GDM1 (cell line): ENCODE measurements at regions not wholly inside any gene's neighbourhood (a gene's known extent, or its start where the extent isn't known, plus 50 kb on each side); places are given as distances from the start of the nearest gene placed in this dataset.
A peak's percentile ranks its signal among the peaks of the same experiment; 100 is the strongest.
"Not testable (repeated sequence)": the region's sequence is repeated elsewhere in the genome, so short reads cannot be mapped to it uniquely, and the experiment has no call there.

ENCODE experiments used
- DNase-seq: peaks from one replicate; lab custom pipeline; 2025; lab: John Stamatoyannopoulos, UW

DNA sequence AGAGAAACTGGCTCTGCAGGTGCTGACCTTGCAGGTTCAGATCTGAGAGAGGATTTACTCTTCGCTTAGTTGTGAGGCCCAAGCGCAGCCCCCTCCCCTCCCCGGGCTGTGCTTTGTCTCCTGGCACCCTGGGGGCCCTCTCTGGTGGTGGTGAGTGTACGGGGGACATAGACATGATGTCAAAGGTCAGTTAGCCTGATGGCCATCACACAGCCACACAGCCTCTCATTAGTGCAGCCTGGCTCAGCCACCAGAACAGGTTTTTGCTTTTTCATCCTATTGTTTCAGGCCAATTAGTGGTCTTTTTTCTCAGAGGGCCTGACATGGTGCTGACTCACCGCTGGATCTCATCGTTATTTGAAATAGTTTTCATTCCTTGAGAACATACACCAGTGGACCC lies 437.9 kb downstream of the AACS start:
- DNase-seq = no peak

DNA sequence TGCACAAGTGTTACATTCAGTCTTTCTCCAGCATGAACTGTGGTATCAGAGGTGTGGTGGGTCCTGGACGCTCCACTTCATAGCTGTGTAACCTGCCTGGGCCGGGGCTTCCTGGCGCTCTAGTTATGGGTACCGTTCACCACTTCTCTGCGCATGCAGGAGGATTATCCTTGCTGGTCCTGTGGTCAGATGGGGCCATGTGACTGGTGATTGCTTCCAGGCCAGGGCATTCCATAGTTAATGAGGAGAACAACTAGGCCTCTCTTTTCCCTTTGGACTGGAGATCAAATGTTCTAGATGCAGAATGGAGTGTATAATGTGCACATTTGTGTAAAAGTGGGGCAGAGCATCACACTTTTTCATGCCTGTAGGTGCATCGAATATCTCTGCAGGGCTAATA lies 444.0 kb downstream of the AACS start:
- DNase-seq = no peak

DNA sequence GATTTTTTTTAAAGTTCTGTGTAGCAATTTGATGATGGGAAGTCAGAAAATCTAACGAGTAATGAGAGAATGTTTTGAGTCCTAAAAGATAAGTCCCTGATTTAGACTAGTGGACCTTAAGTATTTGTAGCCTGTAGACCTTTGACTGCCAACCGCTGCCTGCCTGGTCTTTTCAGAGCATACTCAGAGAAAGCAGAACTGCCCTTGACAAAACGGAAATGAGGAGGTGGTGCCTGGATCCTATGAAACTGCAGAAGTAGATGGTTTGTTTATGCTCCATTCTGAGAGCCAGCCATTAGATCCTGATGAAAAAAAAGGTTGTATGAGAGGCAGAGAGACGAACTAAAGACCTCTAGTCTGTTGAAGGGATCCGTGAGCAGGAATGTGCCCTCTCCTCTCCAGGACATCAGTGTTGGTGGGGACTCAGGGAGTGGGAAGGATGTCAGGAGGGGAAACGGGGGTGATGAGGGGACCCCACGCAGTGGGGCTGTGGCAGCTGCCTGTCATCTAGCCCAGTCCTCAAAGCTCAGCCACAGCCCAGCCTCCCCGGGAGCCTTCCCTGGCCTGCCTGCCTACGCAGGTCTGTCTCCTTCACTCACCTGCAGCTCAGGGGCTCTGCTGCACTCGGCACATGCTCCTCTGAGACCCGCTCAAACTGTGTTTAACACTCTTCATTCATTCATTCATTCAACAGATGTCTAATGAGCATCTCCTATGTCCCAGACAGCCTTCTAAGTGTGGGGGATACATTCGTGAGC lies 447.5 kb downstream of the AACS start:
- no peak for DNase-seq

DNA sequence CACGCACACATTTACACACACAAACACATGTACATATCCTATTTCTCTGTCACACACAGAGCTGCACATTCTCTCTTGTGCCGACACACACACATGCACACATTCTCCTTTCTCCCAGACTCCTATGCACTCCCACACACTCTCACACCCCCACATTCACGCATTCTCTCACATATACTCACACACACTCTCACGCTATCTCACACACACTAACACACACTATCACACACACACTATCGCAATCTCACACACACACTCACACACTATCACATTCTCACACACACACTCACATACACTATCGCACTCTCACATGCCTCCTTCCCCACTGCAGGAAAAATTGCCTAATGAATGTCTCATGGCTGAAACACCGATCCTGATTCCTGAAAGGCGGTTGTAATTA lies 450.7 kb downstream of the AACS start:
- no peak for DNase-seq

DNA sequence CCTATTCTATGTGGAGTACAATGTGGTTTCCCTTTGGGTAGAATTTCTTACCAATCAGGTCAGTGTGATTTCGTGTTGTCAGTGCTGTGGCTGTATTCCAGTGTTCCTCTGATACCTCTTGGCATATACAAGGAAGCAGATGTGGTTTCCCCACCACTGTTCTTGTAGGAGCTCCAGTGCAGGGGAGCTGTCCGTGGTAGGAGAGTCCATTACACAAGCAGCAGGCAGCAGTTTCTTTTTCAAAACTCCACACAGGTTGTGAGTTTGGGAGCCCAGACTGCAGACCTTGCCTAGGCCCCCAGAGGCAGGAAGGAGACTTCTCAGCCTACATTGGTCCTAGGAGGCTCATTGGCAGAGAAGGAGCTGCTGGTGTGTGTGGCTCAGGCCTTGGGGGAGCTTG lies 452.8 kb downstream of the AACS start:
- no peak for DNase-seq

DNA sequence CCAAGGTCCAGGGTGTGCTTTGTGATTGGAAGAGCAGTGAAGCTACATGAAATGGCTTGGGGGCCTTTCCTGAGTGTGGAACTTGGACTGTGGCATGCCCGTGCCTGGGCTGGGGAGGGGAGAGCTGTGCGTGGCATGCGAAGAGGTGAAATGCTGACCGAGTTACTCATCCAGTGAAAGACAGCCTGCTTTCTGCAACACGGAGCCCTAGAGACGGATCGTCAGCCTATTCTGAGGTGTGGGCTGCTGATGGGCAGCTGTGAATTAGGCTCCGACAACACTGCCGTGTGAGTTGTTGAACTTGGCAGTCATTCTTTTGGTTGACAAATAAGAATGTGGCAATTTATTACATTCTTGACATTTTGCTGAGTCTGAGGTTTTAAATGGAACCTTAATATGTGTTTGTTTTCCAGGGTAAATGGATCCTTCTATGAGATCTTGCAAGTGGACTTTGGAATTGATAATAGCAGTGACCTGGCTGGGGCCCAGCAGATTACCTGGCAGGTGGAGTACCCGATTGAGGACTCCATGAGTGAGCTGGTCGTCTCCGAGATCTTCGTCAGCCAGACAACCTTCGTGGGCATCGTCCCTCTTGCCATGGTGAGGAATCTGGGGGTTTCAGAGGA lies 453.9 kb downstream of the AACS start:
- DNase-seq = no peak

DNA sequence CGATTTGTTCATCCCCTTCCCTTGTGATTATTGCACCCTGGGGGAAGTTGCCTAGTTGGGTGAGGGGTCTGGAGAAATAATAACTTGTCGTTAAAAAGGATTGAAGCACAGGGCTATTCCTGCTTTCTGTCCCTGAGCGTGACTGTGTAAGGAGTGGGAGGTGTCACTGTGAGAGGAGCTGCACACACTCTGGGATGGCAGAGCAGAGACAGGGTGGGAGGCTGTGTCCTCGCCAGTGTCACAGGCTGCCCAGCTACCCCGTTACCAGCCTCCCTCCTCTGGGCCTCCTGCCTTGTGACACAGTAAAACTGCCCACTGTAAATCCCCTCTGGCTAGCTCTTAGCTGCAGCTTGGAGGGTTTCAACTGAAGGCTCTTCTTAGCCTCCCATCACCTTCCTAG lies 460.6 kb downstream of the AACS start:
- no peak for DNase-seq

DNA sequence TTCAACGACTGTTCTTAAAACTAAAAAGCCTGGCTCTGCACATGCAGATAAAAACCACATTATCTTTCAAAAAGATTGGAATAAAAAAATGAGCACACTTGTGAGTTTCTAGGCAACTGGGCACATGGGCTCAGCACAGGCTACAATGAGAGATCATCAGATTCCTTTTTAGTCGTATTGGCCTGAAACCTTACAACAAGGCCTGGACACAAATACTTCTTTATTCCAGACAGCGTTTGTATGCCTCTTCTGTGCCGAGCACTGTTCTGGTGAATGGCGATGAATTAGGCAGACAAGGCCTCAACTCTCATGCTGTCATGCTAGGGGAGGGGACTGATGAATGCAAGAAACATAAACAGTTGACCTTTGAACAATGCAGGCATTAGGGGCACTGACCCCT lies 463.0 kb downstream of the AACS start:
- no peak for DNase-seq

DNA sequence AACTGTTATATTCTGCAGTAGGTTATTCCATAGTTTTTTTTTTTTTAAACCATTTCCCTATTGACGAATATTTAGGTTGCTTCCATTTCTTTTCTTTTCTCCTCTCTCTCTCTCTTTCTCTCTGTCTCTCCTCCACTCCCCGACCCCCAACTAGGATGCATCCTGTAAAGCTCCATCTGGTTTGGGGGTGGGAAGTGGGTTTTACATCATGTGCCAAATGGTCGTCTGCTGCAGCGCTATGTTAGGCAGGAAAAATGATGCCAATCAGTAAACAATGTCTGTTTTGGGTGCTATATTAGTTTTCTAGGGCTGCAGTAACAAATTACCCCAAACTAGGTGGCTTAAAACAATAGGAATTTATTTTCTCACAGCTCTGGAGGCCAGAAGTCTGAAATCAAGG lies 465.0 kb downstream of the AACS start:
- no peak for DNase-seq

DNA sequence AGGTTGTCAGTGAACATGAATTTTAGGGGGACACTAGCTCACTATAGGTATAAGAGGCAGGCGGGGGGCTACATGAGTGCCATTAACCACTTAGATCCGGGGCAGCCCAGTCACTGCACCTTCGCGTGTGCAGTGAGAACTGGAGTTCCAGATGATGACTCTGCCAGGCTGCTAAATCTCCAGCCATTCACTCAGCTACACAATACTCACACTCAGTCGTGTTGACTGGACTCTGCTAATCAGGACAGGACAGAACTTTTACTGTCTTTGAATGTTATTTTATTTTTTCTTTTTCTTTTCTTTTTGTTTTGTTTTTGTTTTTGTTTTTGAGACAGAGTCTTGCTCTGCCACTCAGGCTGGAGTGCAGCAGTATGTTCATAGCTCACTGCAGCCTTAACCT lies 465.6 kb downstream of the AACS start:
- DNase-seq = no peak

DNA sequence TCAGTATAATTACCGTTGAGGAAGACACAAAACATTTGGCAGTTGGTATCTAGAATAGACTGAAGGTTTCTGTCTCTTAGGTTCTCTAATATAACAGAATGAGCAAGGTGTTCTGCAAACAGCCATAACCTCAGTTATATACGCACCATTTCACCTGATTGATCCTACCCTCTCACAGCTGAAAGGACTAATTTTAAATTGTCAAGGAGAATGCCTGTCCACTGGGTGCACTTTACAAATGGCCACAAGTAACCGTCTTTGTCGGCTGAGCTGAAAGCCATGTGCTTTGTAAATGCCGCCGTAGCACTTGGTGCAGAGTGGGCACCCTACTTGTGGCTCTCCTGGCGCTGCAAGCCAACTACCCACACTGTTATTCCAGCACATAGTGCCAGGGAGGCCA lies 466.3 kb downstream of the AACS start:
- DNase-seq = no peak

DNA sequence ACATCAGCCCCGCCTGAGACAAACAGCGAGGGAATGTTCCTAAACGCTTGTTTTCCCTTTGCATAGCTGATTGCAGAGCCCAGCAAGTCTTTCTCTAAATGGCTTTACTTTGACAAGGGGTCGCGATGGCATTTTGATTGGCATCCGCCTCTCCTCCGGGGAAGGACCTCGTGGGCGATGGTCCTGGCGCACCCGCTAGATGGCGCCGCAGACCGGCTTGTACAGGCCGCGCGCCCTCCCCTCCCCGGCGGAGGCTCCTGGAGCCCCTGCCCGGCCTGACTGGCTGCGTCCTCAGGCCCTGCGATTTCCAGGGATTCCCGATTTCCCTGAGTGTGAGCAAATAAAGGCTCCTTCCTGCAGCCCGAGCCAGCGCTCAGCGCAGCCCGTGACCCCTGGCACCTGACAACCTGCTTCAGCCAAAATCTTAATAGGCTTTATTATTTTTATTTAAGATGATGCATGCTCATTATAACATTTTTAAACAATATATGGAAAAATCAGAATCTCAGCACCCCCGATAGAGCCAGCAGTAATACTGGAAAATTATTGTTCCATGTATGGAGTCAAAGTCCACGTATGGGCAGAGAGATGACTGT lies 468.3 kb downstream of the AACS start:
- no peak for DNase-seq

DNA sequence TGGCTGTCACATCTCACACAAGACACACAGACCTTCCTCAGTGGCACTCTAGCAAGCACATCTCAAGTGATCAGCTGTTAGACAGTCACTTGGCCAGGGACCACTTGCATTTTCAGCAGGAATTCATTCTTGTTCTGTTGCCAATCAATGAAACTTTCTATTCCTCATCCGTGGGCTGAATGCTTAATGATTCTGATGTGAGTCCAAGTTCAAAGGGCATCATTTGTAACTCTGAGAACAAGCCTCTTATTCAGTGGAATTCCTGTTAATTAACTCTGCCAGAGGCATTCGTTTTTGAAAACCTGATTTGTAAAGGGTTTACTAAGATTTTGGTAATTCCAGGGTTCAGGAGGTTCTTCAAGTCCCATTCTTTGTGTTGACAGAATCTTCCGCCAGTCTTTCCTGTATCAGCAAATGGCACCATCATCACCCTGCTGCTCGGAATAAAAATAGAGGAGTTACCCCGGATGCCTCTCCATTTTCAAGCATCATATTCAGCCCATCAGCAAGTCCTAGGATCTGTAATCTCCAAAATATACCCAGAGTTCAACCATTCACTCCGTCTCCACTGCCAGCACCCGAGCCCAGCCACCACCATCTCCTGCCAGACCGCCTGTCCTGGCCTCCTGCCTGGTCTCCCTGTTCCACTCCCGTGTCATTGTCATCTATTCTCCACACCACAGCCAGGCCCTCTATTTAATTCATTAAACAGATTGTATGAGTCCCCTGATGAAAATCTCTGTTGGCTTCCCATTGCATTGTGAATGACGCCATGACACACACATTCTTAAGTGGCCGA lies 473.4 kb downstream of the AACS start:
- no peak for DNase-seq

DNA sequence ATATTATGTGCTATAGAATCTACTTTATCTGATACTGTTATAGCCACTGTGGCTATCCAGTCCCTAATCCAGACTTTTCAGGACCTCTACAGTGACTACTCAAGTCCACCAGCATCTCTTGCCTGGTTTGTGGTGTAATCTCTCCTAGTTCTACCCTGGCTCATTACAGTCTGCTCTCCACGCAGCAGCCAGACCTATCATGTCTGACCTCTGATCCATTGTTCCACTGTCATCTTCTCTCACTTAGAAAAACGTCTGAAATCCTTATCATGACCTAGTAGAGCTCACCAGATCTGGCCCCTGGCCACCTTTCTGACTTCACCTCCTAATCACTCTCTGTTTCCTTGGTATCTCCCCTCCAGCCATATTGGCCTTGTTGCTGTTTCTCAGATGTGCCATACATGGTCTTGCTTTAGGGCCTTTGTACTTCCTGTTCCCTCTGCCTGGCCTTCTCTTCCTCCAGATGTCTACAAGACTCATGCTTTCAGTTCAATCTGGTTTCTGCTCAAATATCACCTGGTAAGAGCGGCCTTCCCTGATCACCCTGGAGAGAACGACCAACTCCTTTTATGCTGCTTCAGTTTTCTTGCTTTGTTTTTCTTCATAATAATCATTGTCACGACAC lies 475.5 kb downstream of the AACS start:
- DNase-seq = no peak

DNA sequence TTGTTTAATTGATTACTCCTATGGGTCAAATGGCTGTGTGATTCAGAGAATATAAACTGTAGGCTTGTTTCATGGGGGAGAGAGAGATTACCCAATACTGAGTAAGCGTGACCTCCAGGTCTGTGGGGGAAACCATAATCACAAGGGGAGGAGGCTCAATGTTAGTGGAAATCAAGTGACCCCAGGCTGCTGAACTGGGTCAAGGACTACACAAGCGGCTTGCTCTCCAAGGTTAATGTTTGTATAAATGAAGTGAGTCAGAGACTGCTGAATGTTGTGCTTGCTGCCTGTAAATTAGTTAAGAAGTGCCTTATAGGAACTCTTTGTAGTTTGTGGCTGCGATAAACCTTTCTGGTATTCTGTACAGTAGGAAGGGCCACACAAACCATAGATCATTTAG lies 479.7 kb downstream of the AACS start:
- DNase-seq = no peak

DNA sequence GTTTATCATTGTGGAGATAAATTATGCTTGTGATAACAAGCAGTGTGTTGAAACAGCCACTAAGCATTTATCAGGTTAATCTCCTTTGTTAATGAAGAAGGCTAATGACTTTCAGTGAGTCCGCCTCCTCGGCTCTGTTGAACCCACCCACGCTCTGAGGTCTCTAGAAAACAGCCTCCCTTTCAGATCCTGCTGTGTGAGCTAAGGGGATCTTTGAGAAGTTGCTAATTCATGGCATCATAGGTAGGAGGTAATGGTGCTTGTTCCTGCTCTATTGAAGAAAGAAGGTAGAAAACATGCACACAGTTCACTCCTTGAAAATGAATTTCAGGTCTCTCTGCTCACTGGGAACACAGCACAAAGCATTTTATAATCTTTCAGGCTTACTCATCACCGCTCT lies 483.9 kb downstream of the AACS start:
- DNase-seq = no peak

DNA sequence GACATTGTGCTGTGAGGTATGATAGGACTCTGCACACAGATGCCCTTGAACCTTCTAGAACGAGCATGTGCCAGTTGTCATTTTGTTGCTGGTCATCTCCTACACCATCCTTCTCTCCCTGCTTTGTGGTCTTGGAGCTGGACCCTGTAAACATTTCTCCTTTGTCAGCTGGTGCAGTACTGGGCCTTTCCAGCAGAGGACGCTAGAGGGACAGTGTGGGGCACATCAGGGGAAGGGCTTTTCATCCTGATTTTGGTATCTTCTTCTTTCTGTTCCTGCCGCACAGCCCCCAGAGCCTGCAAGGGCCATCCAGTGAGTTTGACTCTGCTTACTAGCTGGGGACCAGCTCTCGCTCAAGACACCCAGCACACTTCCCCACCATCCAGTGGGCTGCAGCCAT lies 484.6 kb downstream of the AACS start:
- peak; percentile 5 for DNase-seq

DNA sequence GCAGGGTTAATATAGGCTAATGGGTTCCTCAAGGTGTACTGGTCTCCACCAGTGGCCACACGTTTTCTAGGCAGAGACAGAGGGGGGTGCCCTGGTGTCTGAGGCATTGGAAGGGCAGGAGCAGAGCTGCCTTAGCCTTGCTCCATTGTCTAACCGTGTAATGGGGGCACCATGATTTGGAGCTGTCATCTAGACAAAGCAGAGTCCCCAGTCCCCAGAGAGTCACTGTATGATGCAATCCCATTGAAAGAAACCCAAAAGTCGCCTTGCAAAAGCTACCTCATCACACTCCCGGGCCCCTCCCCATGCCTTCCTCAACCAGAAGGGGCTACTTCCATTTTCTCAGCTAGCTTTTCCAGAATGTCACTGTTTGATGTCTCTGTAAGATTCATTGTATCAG lies 487.1 kb downstream of the AACS start:
- no peak for DNase-seq

DNA sequence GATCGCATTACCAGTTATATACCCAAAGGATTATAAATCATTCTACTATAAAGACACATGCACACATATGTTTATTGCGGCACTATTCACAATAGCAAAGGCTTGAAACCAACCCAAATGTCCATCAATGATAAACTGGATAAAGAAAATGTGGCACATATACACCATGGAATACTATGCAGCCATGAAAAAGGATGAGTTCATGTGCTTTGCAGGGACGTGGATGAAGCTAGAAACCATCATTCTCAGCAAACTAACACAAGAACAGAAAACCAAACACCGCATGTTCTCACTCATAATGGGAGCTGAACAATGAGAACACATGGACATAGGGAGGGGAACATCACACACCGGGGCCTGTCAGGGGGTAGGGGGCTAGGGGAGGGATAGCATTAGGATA lies 495.8 kb downstream of the AACS start:
- not testable (repeated sequence) for DNase-seq

DNA sequence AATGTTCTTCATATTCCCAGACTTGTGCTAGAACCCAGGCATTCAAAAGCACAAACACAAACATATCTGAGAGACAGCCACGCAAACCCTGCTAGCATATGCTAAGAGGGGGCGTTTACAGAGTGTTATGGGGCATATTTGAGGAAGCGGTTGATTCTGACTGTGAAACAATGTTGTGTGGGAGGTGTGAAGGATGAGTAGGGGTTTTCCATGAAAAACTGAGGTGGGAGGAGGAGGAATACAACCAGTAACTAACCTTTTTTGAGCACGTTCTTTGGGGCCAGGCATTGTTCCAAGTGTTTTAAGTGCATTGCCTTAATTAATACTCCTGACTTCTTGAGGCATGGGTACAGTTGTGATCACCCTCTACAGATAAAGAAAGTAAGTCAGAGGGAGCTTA lies 499.5 kb downstream of the AACS start:
- DNase-seq = no peak

DNA sequence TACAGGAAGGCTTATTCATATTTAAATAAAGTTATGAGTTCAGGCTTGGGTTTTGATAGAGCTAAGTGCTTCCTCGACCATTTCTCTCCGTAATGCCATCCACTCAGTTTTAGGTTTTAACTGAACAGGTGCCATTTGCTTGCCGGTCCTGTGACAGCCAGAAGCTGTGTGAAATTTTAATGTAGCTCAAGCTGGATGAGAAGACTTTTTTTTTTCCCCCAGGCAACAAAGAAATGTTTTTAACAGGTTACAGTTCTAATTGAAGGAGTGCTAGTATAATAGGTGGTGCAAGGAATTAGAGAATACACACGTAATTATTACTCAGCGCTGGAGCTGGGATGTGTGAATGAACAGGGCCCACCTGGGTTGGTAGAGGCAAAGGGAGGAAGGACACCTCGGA lies 502.3 kb downstream of the AACS start:
- DNase-seq = no peak

DNA sequence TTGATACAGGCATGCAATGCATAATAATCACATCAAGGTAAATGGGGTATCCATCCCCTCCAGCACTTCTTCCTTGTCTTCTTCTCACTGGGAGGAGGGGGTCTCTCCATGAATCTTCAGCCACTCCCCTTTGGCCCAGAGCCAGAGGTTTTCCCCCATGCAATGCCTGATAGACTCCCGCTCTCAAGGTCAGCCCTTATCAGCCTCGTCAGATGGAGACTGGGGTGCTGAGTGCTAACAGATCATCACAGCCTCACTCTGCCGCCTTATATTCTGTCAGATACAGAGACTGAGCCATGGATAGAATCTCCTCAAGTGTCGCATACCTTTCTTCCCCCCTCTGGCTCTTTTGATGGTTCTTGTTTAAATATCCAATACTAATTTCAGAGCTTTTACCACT lies 503.1 kb downstream of the AACS start:
- no peak for DNase-seq
